Stomach (tissue), 4 donors: ENCODE measurements at regions not wholly inside any gene's neighbourhood (a gene's known extent, or its start where the extent isn't known, plus 50 kb on each side); places are given as distances from the start of the nearest gene placed in this dataset.

ENCODE experiments used
- EP300 ChIP-seq: sonication (generic); formaldehyde crosslinking; IDR thresholded peaks from one replicate; pipeline ENCODE4 v1.6.1; 2017; ENCODE audit warnings: antibody characterized with exemption
- POLR2A ChIP-seq, 4 donors: fragments of 450-650 bp; IDR thresholded peaks; one replicate each; pipeline ENCODE4 v1.6.1; 2016; ENCODE audit warnings: antibody characterized with exemption in 4 of 4, control low read depth in 2 of 4, mild to moderate bottlenecking in 1 of 4, moderate library complexity in 1 of 4
- TF ChIP-seq, protein P1 (sequence below), 7 experiments: fragments of 450-650 bp in 4 of 7; fragments of 200-600 bp in 3 of 7; sonication (generic) in 3 of 7; IDR thresholded peaks; one replicate each; pipeline ENCODE4 v1.5.1; 2016 to 2019; ENCODE audit warnings: antibody characterized with exemption in 7 of 7, control low read depth in 2 of 7, mild to moderate bottlenecking in 1 of 7

DNA sequence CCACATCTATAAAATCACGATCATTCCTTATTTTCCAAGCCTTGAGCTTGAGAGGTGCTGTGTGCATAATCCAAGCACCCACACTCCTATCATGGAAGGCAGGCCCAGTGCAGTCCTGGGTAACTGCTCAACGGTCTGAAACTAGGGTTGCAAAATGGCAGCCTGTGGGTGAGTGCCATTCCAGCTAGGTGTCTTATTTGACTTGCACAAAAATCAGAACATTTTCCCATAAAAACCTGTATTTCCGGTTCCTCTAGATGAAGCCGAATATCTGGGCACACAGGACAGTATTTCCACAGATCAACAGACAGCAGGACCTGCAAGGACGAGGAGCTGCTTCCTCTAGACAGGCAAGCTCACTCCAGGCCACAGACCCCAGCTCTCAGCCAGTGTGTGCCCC is 588.8 kb downstream of the BNC2 start:
- TF ChIP-seq, protein P1, sequence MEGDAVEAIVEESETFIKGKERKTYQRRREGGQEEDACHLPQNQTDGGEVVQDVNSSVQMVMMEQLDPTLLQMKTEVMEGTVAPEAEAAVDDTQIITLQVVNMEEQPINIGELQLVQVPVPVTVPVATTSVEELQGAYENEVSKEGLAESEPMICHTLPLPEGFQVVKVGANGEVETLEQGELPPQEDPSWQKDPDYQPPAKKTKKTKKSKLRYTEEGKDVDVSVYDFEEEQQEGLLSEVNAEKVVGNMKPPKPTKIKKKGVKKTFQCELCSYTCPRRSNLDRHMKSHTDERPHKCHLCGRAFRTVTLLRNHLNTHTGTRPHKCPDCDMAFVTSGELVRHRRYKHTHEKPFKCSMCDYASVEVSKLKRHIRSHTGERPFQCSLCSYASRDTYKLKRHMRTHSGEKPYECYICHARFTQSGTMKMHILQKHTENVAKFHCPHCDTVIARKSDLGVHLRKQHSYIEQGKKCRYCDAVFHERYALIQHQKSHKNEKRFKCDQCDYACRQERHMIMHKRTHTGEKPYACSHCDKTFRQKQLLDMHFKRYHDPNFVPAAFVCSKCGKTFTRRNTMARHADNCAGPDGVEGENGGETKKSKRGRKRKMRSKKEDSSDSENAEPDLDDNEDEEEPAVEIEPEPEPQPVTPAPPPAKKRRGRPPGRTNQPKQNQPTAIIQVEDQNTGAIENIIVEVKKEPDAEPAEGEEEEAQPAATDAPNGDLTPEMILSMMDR (IDR thresholded peaks at IDR 0.05), result no peak
- TF ChIP-seq POLR2A (IDR thresholded peaks at IDR 0.05) (no peak), EP300 (no peak)
